22Rv1 (cell line): ENCODE measurements at regions not wholly inside any gene's neighbourhood (a gene's known extent, or its start where the extent isn't known, plus 50 kb on each side); places are given as distances from the start of the nearest gene placed in this dataset.

Experiments used
- H3K27ac ChIP-seq: fragments of 450-650 bp; 2 replicates; pipeline ENCODE4 v1.5.1; 2017
- ZFX ChIP-seq: fragments of 450-650 bp; IDR thresholded peaks from 2 replicates; pipeline ENCODE4 v1.6.1; 2017; ENCODE audit warnings: antibody characterized with exemption, borderline replicate concordance
- TF ChIP-seq, protein P1 (sequence below): fragments of 450-650 bp; IDR thresholded peaks from 2 replicates; pipeline ENCODE4 v1.5.1; 2017; ENCODE audit warnings: mild to moderate bottlenecking

DNA sequence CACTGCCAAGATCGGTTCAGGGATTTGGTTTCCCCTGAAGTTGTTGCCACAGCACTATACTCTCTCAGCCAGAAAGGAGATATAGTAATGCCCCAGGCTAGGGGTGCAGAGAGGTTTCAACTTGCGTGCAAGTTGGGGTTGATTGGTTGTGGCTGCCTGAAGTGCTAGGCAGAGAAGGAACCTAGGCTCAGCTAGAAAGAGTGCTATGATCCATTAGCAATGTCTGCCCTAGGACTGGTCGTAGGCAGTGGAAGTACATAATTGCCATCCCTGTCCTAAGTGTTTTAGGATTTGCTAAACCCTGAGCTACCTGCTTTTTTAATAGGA lies 136.6 kb upstream of the SMIM23 start:
- TF ChIP-seq, protein P1, sequence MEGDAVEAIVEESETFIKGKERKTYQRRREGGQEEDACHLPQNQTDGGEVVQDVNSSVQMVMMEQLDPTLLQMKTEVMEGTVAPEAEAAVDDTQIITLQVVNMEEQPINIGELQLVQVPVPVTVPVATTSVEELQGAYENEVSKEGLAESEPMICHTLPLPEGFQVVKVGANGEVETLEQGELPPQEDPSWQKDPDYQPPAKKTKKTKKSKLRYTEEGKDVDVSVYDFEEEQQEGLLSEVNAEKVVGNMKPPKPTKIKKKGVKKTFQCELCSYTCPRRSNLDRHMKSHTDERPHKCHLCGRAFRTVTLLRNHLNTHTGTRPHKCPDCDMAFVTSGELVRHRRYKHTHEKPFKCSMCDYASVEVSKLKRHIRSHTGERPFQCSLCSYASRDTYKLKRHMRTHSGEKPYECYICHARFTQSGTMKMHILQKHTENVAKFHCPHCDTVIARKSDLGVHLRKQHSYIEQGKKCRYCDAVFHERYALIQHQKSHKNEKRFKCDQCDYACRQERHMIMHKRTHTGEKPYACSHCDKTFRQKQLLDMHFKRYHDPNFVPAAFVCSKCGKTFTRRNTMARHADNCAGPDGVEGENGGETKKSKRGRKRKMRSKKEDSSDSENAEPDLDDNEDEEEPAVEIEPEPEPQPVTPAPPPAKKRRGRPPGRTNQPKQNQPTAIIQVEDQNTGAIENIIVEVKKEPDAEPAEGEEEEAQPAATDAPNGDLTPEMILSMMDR: no peak
- TF ChIP-seq ZFX: no peak
- H3K27ac ChIP-seq: no peak overlapping the region

DNA sequence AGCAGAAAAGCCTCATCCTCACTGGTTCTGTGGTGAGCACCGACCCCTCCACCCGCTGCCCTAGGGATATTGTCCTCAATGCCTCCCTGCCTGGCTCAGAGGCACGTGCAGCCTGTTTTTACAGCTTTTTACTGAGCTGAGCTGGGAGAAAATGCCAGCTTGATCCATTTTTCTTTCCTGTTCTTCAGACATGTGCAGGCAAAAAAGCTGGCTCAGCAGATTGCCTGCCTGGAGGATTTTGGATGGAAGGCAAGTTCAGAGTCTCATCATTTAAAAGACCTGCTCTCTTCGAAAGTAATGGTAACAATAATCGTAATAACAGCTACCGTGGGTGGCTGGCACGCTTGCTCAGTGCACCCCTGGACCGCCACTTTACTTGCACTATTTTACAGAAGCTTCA lies 135.0 kb upstream of the SMIM23 start:
- H3K27ac ChIP-seq: no peak overlapping the region
- TF ChIP-seq ZFX: no peak
- TF ChIP-seq, protein P1: no peak

DNA sequence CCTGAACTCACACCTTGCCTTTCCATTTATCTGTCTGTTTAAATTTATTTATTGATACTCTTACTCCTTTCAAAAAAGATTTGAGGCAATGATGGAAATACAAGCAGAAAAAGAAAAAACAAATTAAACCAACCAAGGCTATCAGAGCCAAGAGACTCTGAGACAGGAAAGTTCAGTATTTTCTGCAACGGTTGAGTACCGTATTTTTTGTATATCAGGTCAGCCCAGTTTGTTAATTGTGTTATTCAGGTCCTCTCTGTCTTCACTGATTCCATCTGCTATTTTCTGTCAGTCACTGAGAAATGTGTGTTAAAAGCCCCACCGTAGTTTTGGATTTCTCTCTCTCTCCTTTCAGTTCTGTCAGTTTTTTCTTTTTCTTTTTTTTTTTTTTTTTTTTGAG lies 134.5 kb upstream of the SMIM23 start:
- TF ChIP-seq ZFX: no peak
- TF ChIP-seq, protein P1: no peak
- H3K27ac ChIP-seq: no peak overlapping the region

DNA sequence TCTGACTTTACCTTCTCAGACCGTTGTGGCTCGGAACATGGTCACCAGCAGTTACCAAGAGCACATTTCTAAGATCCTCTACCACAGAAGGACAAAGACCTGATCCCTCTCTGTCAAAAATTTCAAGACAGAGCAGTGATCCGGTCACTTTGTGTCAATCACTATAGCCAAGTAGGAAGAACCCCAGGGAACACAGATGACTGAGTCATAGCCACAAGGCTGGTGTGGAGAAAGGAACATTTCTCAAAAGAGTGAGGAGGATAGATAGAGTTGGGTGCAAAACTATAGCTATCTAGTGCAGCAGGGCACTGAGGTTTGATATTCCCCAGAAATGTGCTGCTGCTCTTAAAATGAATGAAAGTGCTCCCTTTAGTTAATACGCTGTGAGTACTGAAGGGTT lies 130.7 kb upstream of the SMIM23 start:
- no peak for TF ChIP-seq ZFX
- TF ChIP-seq, protein P1: no peak
- no peak overlapping the region for H3K27ac ChIP-seq

DNA sequence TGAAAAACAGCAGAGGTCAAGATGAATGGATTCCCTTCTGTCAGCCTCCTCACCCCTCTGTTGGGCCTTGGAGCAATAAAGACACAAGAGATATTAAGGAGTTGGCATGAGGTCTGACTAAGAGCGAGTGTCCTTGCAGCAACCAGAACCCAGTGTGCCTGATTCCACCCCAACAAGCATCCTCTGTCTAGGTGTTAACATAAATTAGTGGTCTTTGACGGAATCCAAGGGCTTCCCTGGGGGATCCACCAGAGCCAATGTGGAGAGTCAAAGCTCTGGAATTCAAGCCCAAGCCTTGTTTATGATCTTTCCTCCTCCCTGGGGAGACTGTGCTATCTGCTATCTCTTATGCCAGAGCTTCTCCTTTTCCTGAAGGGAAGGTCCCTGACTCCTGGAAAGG lies 128.1 kb upstream of the SMIM23 start:
- TF ChIP-seq, protein P1: no peak
- TF ChIP-seq ZFX: no peak
- H3K27ac ChIP-seq: no peak overlapping the region

DNA sequence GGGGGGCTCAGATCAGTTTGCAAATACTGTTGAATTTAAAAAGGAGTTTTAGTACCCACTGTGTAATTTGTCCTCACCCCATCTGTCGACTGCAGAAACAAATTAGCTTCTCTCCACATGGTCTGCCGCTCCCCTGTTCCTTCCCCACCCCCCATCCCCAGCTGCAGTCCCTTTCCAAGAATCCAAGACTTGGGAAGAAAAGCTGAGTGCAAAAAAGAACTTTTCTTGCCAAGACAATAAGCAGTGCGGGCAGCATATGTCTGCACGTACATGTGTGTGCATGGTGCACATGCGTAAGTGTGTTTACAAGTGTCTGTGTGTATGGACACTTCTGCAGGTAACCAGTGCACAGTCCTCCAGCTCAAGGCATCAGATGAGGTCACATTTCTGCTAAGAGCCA lies 125.7 kb upstream of the SMIM23 start:
- TF ChIP-seq ZFX: no peak
- TF ChIP-seq, protein P1: no peak
- H3K27ac ChIP-seq: no peak overlapping the region

DNA sequence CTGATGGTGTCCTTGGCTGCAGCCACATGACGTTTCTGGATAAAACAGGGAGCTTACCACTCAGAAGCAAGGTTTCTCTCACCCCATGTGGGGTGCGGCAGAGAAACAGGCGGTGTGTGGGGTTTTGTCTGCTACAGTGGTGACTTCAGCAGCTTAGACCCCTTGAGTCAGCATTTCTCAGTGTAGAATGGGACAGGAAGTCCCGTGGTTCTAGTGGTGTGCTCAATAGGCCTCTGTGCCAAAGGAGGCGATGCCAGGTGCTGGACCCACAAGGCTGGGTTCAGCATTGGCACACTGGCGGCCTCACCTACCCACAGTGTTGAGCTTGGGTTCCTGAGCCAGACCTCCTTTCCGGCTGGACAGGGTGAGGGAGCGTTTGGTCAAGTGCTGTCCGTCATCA lies 125.2 kb upstream of the SMIM23 start:
- no peak overlapping the region for H3K27ac ChIP-seq
- TF ChIP-seq, protein P1: no peak
- TF ChIP-seq ZFX: no peak
